MM.1S (cell line): ENCODE measurements at regions not wholly inside any gene's neighbourhood (a gene's known extent, or its start where the extent isn't known, plus 50 kb on each side); places are given as distances from the start of the nearest gene placed in this dataset.

Source experiments
- CTCF ChIP-seq: fragments of 300-600 bp; sonication (generic); IDR thresholded peaks from 2 replicates; pipeline ENCODE4 v1.5.1; 2016; ENCODE audit warnings: antibody characterized with exemption, low read length, mixed read lengths
- EZH2 ChIP-seq: fragments of 300-600 bp; sonication (generic); optimal IDR thresholded peaks from 2 replicates; pipeline ENCODE3; 2017; ENCODE audit warnings: low read depth, mild to moderate bottlenecking, antibody characterized with exemption, low read length, mixed read lengths

- TF ChIP-seq CTCF (no peak), EZH2 (no peak)
These were observed 88.3 kb downstream of the NPAP1 start for GRCh38 chr15:24763891-24764290.
